Activated CD8-positive, alpha-beta T cell treated with anti-CD3 and anti-CD28 coated beads for 36 hours (primary cell): ENCODE measurements at regions not wholly inside any gene's neighbourhood (a gene's known extent, or its start where the extent isn't known, plus 50 kb on each side); places are given as distances from the start of the nearest gene placed in this dataset.

ENCODE experiments used
- ATAC-seq: fragments of 200-7000 bp; cut with Tn5 transposase; one replicate; pipeline ENCODE4 v1.10.0; 2021; ENCODE audit warnings: mild to moderate bottlenecking, moderate library complexity
- CTCF ChIA-PET: fragments of 350-600 bp; sonication (Branson Sonifier 250); formaldehyde crosslinking; loops from one replicate; lab custom pipeline; 2021; ENCODE audit warnings: antibody characterized with exemption; lab: Charles Lee
- POLR2A ChIA-PET: fragments of 350-600 bp; sonication (Branson Sonifier 250); formaldehyde crosslinking; loops from one replicate; lab custom pipeline; 2021; ENCODE audit warnings: antibody characterized with exemption; lab: Charles Lee
- DNase-seq: peaks from one replicate; pipeline ENCODE4 v3.0.0-alpha.2; 2020
- H3K27ac Mint-ChIP-seq: one replicate; pipeline ENCODE4 v1.8.0; 2021; ENCODE audit warnings: mild to moderate bottlenecking, mixed read lengths
- H3K27me3 Mint-ChIP-seq: one replicate; pipeline ENCODE4 v1.8.0; 2021; ENCODE audit warnings: mixed read lengths
- H3K36me3 Mint-ChIP-seq: one replicate; pipeline ENCODE4 v1.8.0; 2021; ENCODE audit warnings: low read depth, mixed read lengths
- H3K4me1 Mint-ChIP-seq: one replicate; pipeline ENCODE4 v1.8.0; 2021; ENCODE audit warnings: low read depth, mixed read lengths
- H3K4me3 Mint-ChIP-seq: one replicate; pipeline ENCODE4 v1.8.0; 2021; ENCODE audit warnings: mild to moderate bottlenecking, moderate library complexity, mixed read lengths
- H3K9me3 Mint-ChIP-seq: one replicate; pipeline ENCODE4 v1.8.0; 2021; ENCODE audit warnings: mixed read lengths
- intact Hi-C: fragments of 100-400 bp; cut with micrococcal nuclease; formaldehyde crosslinking; loops from one replicate; pipeline ENCODE4 v1.10.0; 2022
- TF ChIP-seq, protein P1 (sequence below): fragments of 200-600 bp; IDR thresholded peaks from one replicate; pipeline ENCODE4 v1.8.0; 2022; ENCODE audit warnings: antibody characterized with exemption, mild to moderate bottlenecking

DNA sequence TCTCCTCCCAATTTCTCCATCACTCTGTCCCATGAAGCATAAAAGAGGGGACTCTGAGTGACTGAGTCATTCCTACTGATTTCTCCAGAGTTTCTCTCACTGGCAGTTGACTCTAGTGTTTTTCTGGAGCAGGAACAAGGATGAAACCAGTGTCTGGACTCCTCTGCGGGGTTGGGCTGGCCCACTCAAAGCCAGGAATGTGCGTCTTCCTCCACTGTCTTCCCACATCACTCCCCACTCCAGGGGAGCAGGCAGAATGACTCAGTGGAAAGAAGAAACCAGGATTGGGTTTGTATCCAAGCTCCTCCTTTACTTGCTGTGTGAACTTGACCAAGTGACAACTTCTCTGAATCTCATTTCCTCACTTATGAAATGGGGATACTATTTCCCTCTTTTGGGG, 497.5 kb upstream of the SALL1 start:
- TF ChIP-seq, protein P1, sequence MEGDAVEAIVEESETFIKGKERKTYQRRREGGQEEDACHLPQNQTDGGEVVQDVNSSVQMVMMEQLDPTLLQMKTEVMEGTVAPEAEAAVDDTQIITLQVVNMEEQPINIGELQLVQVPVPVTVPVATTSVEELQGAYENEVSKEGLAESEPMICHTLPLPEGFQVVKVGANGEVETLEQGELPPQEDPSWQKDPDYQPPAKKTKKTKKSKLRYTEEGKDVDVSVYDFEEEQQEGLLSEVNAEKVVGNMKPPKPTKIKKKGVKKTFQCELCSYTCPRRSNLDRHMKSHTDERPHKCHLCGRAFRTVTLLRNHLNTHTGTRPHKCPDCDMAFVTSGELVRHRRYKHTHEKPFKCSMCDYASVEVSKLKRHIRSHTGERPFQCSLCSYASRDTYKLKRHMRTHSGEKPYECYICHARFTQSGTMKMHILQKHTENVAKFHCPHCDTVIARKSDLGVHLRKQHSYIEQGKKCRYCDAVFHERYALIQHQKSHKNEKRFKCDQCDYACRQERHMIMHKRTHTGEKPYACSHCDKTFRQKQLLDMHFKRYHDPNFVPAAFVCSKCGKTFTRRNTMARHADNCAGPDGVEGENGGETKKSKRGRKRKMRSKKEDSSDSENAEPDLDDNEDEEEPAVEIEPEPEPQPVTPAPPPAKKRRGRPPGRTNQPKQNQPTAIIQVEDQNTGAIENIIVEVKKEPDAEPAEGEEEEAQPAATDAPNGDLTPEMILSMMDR: no peak
- ATAC-seq: no peak
- H3K36me3 Mint-ChIP-seq: no peaks in the 10 kb centered on the region
- ChIA-PET CTCF (no interaction called here), POLR2A (no interaction called here)
- H3K27me3 Mint-ChIP-seq: no peaks in the 10 kb centered on the region
- no peaks in the 10 kb centered on the region for H3K4me1 Mint-ChIP-seq
- peaks cover 2% of the 10 kb centered on the region for H3K9me3 Mint-ChIP-seq
- DNase-seq: no peak
- H3K4me3 Mint-ChIP-seq: no peak overlapping the region
- intact Hi-C loops: no loop called here
- H3K27ac Mint-ChIP-seq: no peak overlapping the region

DNA sequence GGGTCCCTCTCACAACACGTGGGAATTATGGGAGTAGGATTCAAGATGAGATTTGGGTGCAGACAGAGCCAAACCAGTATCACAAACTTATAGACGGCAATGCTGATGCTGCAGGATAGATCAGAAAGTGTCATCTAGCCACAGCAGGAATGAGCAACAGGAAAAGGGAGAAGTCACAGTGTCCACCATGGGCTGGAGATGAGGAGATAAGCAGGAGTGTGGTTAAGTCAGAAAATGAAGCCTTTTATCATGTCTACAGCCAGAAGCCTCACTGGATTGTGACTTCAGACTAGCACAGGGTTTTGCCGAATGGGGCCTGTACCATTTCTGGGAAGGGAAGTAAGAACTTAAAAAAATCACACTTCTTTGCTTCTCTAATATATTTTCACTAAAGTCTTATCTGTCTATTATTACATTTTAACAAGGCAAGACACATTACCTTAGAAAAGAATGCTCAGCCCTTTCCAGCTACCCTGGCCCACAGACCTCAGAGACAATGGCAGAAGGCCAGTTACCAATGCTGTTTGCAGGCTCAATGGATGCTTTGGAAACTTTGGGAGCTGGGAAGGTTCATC, 490.2 kb upstream of the SALL1 start:
- intact Hi-C loops: no loop called here
- ATAC-seq (no peak), DNase-seq (no peak)
- H3K27ac Mint-ChIP-seq: no peak overlapping the region
- TF ChIP-seq, protein P1: no peak
- no peak overlapping the region for H3K4me3 Mint-ChIP-seq
- H3K9me3 Mint-ChIP-seq: peaks cover 5% of the 10 kb centered on the region
- peaks cover 3% of the 10 kb centered on the region for H3K27me3 Mint-ChIP-seq
- POLR2A ChIA-PET: no interaction called here
- CTCF ChIA-PET: no interaction called here
- no peaks in the 10 kb centered on the region for H3K36me3 Mint-ChIP-seq
- no peaks in the 10 kb centered on the region for H3K4me1 Mint-ChIP-seq

DNA sequence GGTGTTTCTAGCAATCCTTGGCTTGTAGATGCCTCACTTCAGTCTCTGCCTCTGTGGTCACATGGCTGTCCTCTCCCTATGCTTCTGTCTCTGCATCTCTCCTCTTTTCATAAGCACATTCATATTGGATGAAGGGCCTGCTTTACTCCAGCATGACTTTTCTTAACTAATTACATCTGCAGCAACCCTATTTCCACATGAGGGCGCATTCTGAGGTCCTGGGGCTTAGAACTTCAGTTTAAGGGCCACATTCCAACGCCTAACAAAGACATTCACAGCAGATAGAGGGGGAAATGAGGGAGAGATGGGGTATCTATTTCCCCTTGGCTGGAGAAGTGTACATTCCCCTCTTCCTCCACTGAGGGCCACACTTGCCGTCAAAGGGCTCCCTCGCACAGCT, 489.1 kb upstream of the SALL1 start:
- POLR2A ChIA-PET: no interaction called here
- TF ChIP-seq, protein P1: no peak
- DNase-seq (no peak), ATAC-seq (no peak)
- Mint-ChIP-seq H3K27me3 (peaks cover 3% of the 10 kb centered on the region), H3K27ac (no peak overlapping the region), H3K9me3 (peaks cover 6% of the 10 kb centered on the region), H3K36me3 (no peaks in the 10 kb centered on the region), H3K4me3 (no peak overlapping the region), H3K4me1 (no peaks in the 10 kb centered on the region)
- CTCF ChIA-PET: no interaction called here
- intact Hi-C loops: no loop called here

DNA sequence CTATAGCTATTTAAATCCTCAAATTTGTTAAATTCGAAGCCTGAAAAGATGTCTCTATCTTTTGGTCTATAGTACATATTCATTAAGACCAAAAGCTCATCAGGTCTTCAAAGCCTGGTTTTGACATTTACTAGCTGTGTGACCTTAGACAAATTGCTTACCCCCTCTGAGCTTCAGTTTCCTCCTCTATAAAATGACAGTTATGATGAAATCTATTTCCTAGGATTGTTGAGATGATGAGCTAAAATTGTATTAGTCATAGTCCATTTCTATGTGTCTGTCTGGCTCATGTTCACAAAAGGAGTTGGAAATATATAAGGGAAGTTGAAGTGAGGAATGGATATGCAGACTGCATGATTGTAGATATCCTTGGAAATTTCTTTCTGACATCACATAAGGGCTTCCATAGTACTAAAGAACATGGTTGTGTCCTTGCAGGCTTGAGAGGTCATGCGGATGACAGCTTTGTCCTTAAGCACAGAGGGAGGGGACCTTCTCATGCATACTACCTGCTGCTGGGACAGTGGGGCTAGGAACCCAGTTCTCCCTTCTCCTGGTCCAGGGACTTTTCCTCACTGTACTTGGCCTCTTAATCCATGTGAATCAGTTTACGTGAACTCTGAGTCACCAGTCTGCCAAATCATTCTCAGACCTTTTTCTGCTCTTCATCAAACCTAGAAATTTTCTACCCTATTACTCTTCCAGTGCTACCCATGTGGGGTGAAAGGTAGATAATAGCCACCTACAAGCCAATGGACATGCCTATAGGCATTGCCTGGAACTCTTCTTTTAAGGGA, 487.5 kb upstream of the SALL1 start:
- no peaks in the 10 kb centered on the region for H3K4me1 Mint-ChIP-seq
- no peaks in the 10 kb centered on the region for H3K36me3 Mint-ChIP-seq
- TF ChIP-seq, protein P1: no peak
- H3K27ac Mint-ChIP-seq: no peak overlapping the region
- POLR2A ChIA-PET: no interaction called here
- H3K4me3 Mint-ChIP-seq: no peak overlapping the region
- H3K9me3 Mint-ChIP-seq: peaks cover 6% of the 10 kb centered on the region
- CTCF ChIA-PET: no interaction called here
- DNase-seq (no peak), ATAC-seq (no peak)
- peaks cover 3% of the 10 kb centered on the region for H3K27me3 Mint-ChIP-seq
- intact Hi-C loops: no loop called here

DNA sequence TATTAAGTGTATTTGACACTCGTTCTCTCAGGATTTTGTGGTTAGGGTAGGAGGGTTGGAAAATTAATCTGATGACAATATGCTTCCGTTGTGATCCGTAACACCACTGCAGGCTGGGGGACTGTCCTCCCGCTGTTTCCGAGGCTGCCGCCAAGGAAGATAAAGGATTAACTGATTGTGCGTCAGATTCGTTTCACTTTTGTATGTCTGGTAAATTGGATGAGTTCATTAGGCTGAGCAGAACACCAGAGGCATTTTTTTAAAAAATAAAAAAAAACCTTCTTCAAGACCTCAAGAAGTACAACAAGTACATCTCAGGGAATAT, 486.7 kb upstream of the SALL1 start:
- DNase-seq: no peak
- H3K27me3 Mint-ChIP-seq: peaks cover 3% of the 10 kb centered on the region
- intact Hi-C loops: no loop called here

More for the DNA sequence above, 486.7 kb upstream of the SALL1 start:
- ChIA-PET CTCF (no interaction called here), POLR2A (no interaction called here)
- Mint-ChIP-seq H3K36me3 (no peaks in the 10 kb centered on the region), H3K4me1 (no peaks in the 10 kb centered on the region), H3K9me3 (peaks cover 6% of the 10 kb centered on the region), H3K4me3 (no peak overlapping the region), H3K27ac (no peak overlapping the region)
- ATAC-seq: no peak
- TF ChIP-seq, protein P1: no peak
